ENCODE measurements at regions not wholly inside any gene's neighbourhood (a gene's known extent, or its start where the extent isn't known, plus 50 kb on each side); places are given as distances from the start of the nearest gene placed in this dataset.

GRCh38 chr22:49052023-49052538 is 775.6 kb downstream of the BRD1 start:
- H3K4me3 ChIP-seq (ENCODE audit: low read depth in 2 of 2, low read length in 2 of 2), result no peak overlapping the region
- no TSS peak for BruUV-seq (replicated peaks)
- H3K27me3 ChIP-seq (ENCODE audit: control insufficient read depth, insufficient read depth, low read length), result no peaks in the 10 kb centered on the region
- ATAC-seq, result no peak
- H3K9me3 ChIP-seq (ENCODE audit: control insufficient read depth, insufficient read depth, low read depth, low read length), result no peaks in the 10 kb centered on the region
- TF ChIP-seq, protein P1, sequence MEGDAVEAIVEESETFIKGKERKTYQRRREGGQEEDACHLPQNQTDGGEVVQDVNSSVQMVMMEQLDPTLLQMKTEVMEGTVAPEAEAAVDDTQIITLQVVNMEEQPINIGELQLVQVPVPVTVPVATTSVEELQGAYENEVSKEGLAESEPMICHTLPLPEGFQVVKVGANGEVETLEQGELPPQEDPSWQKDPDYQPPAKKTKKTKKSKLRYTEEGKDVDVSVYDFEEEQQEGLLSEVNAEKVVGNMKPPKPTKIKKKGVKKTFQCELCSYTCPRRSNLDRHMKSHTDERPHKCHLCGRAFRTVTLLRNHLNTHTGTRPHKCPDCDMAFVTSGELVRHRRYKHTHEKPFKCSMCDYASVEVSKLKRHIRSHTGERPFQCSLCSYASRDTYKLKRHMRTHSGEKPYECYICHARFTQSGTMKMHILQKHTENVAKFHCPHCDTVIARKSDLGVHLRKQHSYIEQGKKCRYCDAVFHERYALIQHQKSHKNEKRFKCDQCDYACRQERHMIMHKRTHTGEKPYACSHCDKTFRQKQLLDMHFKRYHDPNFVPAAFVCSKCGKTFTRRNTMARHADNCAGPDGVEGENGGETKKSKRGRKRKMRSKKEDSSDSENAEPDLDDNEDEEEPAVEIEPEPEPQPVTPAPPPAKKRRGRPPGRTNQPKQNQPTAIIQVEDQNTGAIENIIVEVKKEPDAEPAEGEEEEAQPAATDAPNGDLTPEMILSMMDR (IDR thresholded peaks at IDR 0.05), result no peak
- no peak for TF ChIP-seq TCF7L2 (IDR thresholded peaks at IDR 0.05; ENCODE audit: low read depth, low read length)
- TF ChIP-seq, protein P2, sequence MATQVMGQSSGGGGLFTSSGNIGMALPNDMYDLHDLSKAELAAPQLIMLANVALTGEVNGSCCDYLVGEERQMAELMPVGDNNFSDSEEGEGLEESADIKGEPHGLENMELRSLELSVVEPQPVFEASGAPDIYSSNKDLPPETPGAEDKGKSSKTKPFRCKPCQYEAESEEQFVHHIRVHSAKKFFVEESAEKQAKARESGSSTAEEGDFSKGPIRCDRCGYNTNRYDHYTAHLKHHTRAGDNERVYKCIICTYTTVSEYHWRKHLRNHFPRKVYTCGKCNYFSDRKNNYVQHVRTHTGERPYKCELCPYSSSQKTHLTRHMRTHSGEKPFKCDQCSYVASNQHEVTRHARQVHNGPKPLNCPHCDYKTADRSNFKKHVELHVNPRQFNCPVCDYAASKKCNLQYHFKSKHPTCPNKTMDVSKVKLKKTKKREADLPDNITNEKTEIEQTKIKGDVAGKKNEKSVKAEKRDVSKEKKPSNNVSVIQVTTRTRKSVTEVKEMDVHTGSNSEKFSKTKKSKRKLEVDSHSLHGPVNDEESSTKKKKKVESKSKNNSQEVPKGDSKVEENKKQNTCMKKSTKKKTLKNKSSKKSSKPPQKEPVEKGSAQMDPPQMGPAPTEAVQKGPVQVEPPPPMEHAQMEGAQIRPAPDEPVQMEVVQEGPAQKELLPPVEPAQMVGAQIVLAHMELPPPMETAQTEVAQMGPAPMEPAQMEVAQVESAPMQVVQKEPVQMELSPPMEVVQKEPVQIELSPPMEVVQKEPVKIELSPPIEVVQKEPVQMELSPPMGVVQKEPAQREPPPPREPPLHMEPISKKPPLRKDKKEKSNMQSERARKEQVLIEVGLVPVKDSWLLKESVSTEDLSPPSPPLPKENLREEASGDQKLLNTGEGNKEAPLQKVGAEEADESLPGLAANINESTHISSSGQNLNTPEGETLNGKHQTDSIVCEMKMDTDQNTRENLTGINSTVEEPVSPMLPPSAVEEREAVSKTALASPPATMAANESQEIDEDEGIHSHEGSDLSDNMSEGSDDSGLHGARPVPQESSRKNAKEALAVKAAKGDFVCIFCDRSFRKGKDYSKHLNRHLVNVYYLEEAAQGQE (IDR thresholded peaks at IDR 0.05; ENCODE audit: insufficient read depth in 1 of 2, low read depth in 2 of 2, low read length in 1 of 2), result no peak
- no peak for TF ChIP-seq SIN3A (IDR thresholded peaks at IDR 0.05; ENCODE audit: borderline replicate concordance, insufficient read depth, low read depth, low read length)
- TF ChIP-seq POLR2AphosphoS5 (IDR thresholded peaks at IDR 0.05; ENCODE audit: low read depth, low read length), result no peak
- CTCF ChIA-PET, result no interaction called here
- intact Hi-C loops (cut with micrococcal nuclease; ENCODE audit: unreplicated experiment), result no loop called here
- no peaks in the 10 kb centered on the region for H3K4me1 ChIP-seq (ENCODE audit: control insufficient read depth, insufficient read depth, low read length)
- in situ Hi-C loops (cut with HindIII; ENCODE audit: low pct_unique_long_range_greater_than_20kb, low sequenced_read_pairs), result no loop called here
- H3K27ac ChIP-seq (ENCODE audit: low read length), result no peak overlapping the region
- DNase-seq (ENCODE audit: low read depth, low spot score), result no peak
- POLR2A ChIA-PET, result no interaction called here
- H3K36me3 ChIP-seq (ENCODE audit: control insufficient read depth, insufficient read depth, low read length), result no peaks in the 10 kb centered on the region

DNA sequence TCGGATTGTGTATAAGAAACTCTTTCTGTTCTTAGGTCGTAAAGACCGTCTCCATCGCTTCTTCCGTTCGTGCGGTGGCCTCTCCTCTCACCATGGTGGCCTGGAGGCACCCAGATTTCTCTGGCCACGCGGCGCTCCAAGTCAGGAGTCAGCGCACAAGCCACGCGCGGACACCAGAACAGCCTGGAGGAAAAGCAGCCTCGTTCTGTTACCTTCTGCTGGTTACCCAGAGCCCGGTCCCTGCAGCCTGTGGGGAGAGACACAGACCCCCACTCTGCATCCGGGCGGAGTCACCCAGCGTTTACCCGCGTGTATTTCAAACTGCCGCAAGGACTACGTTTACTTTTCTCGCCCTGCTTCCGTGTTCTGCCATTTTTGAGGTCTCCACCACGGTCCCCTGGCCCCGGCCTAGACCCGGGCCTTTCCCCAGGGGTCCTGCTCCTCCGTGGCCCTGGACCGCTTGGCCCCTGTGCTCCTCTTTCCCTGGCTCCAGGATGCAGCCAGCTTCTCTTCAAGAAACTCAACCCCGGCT is 776.1 kb downstream of the BRD1 start:
- ATAC-seq, result no peak

More for the DNA sequence above, 776.1 kb downstream of the BRD1 start:
- POLR2A ChIA-PET, result no interaction called here
- no peak for DNase-seq (ENCODE audit: low read depth, low spot score)
- no TSS peak for BruUV-seq (replicated peaks)
- TF ChIP-seq TCF7L2 (IDR thresholded peaks at IDR 0.05; ENCODE audit: low read depth, low read length), result no peak
- TF ChIP-seq POLR2AphosphoS5 (IDR thresholded peaks at IDR 0.05; ENCODE audit: low read depth, low read length), result no peak
- TF ChIP-seq, protein P2 (IDR thresholded peaks at IDR 0.05; ENCODE audit: insufficient read depth in 1 of 2, low read depth in 2 of 2, low read length in 1 of 2), result no peak
- no peak for TF ChIP-seq SIN3A (IDR thresholded peaks at IDR 0.05; ENCODE audit: borderline replicate concordance, insufficient read depth, low read depth, low read length)
- TF ChIP-seq, protein P1 (IDR thresholded peaks at IDR 0.05), result no peak
- in situ Hi-C loops (cut with HindIII; ENCODE audit: low pct_unique_long_range_greater_than_20kb, low sequenced_read_pairs), result no loop called here
- Histone ChIP-seq H3K4me3 (ENCODE audit: low read depth in 2 of 2, low read length in 2 of 2) (no peak overlapping the region), H3K27ac (ENCODE audit: low read length) (no peak overlapping the region), H3K9me3 (ENCODE audit: control insufficient read depth, insufficient read depth, low read depth, low read length) (no peaks in the 10 kb centered on the region), H3K36me3 (ENCODE audit: control insufficient read depth, insufficient read depth, low read length) (no peaks in the 10 kb centered on the region), H3K27me3 (ENCODE audit: control insufficient read depth, insufficient read depth, low read length) (no peaks in the 10 kb centered on the region), H3K4me1 (ENCODE audit: control insufficient read depth, insufficient read depth, low read length) (no peaks in the 10 kb centered on the region)
- intact Hi-C loops (cut with micrococcal nuclease; ENCODE audit: unreplicated experiment), result no loop called here
- CTCF ChIA-PET, result no interaction called here

Measured in Panc1 (cell line).